GM12865 (cell line): ENCODE measurements at regions not wholly inside any gene's neighbourhood (a gene's known extent, or its start where the extent isn't known, plus 50 kb on each side); places are given as distances from the start of the nearest gene placed in this dataset.
"Not testable (repeated sequence)": the region's sequence is repeated elsewhere in the genome, so short reads cannot be mapped to it uniquely, and the experiment has no call there.

Experiments used
- DNase-seq: peaks from one replicate; pipeline ENCODE4 v3.0.0; 2010; ENCODE audit warnings: low read depth
- H3K4me3 ChIP-seq: 2 replicates; pipeline ENCODE4 v1.5.1; 2011; ENCODE audit warnings: mild to moderate bottlenecking, low read depth, low read length, control low read depth
- CTCF ChIP-seq: IDR thresholded peaks from 2 replicates; pipeline ENCODE4 v1.5.1; 2011; ENCODE audit warnings: low read length, control low read depth, low read depth, inconsistent platforms; ENCODE audit not compliant: insufficient read depth; ENCODE audit errors: missing control alignments

GRCh38 chr2:72078773-72079172, 68.9 kb downstream of the CYP26B1 start:
- H3K4me3 ChIP-seq = no peak overlapping the region
- TF ChIP-seq CTCF = no peak
- DNase-seq = no peak

GRCh38 chr2:72077702-72078169, 69.9 kb downstream of the CYP26B1 start:
- no peak for TF ChIP-seq CTCF
- H3K4me3 ChIP-seq = no peak overlapping the region
- no peak for DNase-seq

GRCh38 chr2:72073373-72073772, 74.3 kb downstream of the CYP26B1 start:
- not testable (repeated sequence) for H3K4me3 ChIP-seq, DNase-seq

GRCh38 chr2:72064197-72064596, 83.5 kb downstream of the CYP26B1 start:
- DNase-seq, H3K4me3 ChIP-seq: not testable (repeated sequence)

- DNase-seq = no peak
- TF ChIP-seq CTCF = no peak
- no peak overlapping the region for H3K4me3 ChIP-seq
These were observed 85.3 kb downstream of the CYP26B1 start for GRCh38 chr2:72062336-72062735.

GRCh38 chr2:72057308-72057707, 90.4 kb downstream of the CYP26B1 start:
- TF ChIP-seq CTCF = no peak
- DNase-seq = no peak
- H3K4me3 ChIP-seq = no peak overlapping the region

GRCh38 chr2:72051971-72052505, 95.6 kb downstream of the CYP26B1 start:
- no peak overlapping the region for H3K4me3 ChIP-seq
- no peak for DNase-seq
- no peak for TF ChIP-seq CTCF

- no peak overlapping the region for H3K4me3 ChIP-seq
- TF ChIP-seq CTCF = no peak
- DNase-seq = no peak
These were observed 96.5 kb downstream of the CYP26B1 start for GRCh38 chr2:72051204-72051603.
